Colonic mucosa (tissue), 4 donors: ENCODE measurements at regions not wholly inside any gene's neighbourhood (a gene's known extent, or its start where the extent isn't known, plus 50 kb on each side); places are given as distances from the start of the nearest gene placed in this dataset.

Source experiments
- DNase-seq: peaks from one replicate; pipeline ENCODE4 v3.0.0-alpha.2; 2020
- H3K27ac ChIP-seq: fragments of 200-600 bp; one replicate; pipeline ENCODE4 v1.8.0; 2021
- H3K27me3 ChIP-seq: fragments of 200-600 bp; one replicate; pipeline ENCODE4 v1.8.0; 2021
- H3K36me3 ChIP-seq: fragments of 200-600 bp; one replicate; pipeline ENCODE4 v1.8.0; 2021
- H3K4me1 ChIP-seq: fragments of 200-600 bp; one replicate; pipeline ENCODE4 v1.8.0; 2021; ENCODE audit warnings: mild to moderate bottlenecking
- H3K4me3 ChIP-seq: fragments of 200-600 bp; one replicate; pipeline ENCODE4 v1.8.0; 2021
- H3K9ac ChIP-seq, 2 donors: one replicate each; pipeline ENCODE4 v1.7.0; 2013; ENCODE audit warnings: control low read depth in 2 of 2, low read depth in 2 of 2, low read length in 2 of 2
- H3K9me3 ChIP-seq: fragments of 200-600 bp; one replicate; pipeline ENCODE4 v1.8.0; 2021
- CTCF ChIP-seq: fragments of 200-600 bp; IDR thresholded peaks from one replicate; pipeline ENCODE4 v1.8.0; 2022; ENCODE audit warnings: antibody characterized with exemption, mild to moderate bottlenecking
- intact Hi-C: fragments of 100-400 bp; cut with DNase I; formaldehyde crosslinking; loops from one replicate; pipeline ENCODE4 v1.14.1; 2022
- donor health status: healthy.
- donor health status: DM: no; HTN: no; CAD: no.
- donor health status: DM: no; HTN: no; CAD: no.

GRCh38 chr12:24750263-24750662 lies 198.6 kb downstream of the BCAT1 start:
- Histone ChIP-seq H3K36me3 (no peaks in the 10 kb centered on the region), H3K27me3 (no peaks in the 10 kb centered on the region), H3K27ac (no peak overlapping the region), H3K9me3 (no peaks in the 10 kb centered on the region), H3K9ac (no peak overlapping the region), H3K4me3 (no peak overlapping the region), H3K4me1 (no peaks in the 10 kb centered on the region)
- no peak for TF ChIP-seq CTCF
- no peak for DNase-seq
- intact Hi-C loops: no loop called here

- Histone ChIP-seq H3K27me3 (no peaks in the 10 kb centered on the region), H3K4me1 (no peaks in the 10 kb centered on the region), H3K9ac (no peak overlapping the region), H3K27ac (no peak overlapping the region), H3K4me3 (no peak overlapping the region), H3K36me3 (no peaks in the 10 kb centered on the region), H3K9me3 (no peaks in the 10 kb centered on the region)
- no peak for DNase-seq
- TF ChIP-seq CTCF: no peak
- intact Hi-C loops: no loop called here
Observed at GRCh38 chr12:24749171-24749570, 199.7 kb downstream of the BCAT1 start.

GRCh38 chr12:24748326-24748725 lies 200.6 kb downstream of the BCAT1 start:
- Histone ChIP-seq H3K9me3 (no peaks in the 10 kb centered on the region), H3K36me3 (no peaks in the 10 kb centered on the region), H3K27ac (no peak overlapping the region), H3K4me3 (no peak overlapping the region), H3K4me1 (no peaks in the 10 kb centered on the region), H3K9ac (no peak overlapping the region), H3K27me3 (no peaks in the 10 kb centered on the region)
- intact Hi-C loops: no loop called here
- TF ChIP-seq CTCF: no peak
- DNase-seq: no peak

- DNase-seq: no peak
- intact Hi-C loops: no loop called here
- Histone ChIP-seq H3K9me3 (no peaks in the 10 kb centered on the region), H3K9ac (no peak overlapping the region), H3K27me3 (no peaks in the 10 kb centered on the region), H3K4me1 (no peaks in the 10 kb centered on the region), H3K27ac (no peak overlapping the region), H3K36me3 (no peaks in the 10 kb centered on the region), H3K4me3 (no peak overlapping the region)
- no peak for TF ChIP-seq CTCF
Observed at GRCh38 chr12:24746864-24747263, 202.0 kb downstream of the BCAT1 start.

- Histone ChIP-seq H3K27ac (no peak overlapping the region), H3K4me3 (no peak overlapping the region), H3K36me3 (no peaks in the 10 kb centered on the region), H3K4me1 (no peaks in the 10 kb centered on the region), H3K27me3 (no peaks in the 10 kb centered on the region), H3K9me3 (no peaks in the 10 kb centered on the region), H3K9ac (no peak overlapping the region)
- no peak for DNase-seq
- no peak for TF ChIP-seq CTCF
- intact Hi-C loops: no loop called here
Observed at GRCh38 chr12:24746006-24746671, 202.8 kb downstream of the BCAT1 start.
